ENCODE measurements at regions not wholly inside any gene's neighbourhood (a gene's known extent, or its start where the extent isn't known, plus 50 kb on each side); places are given as distances from the start of the nearest gene placed in this dataset.

DNA sequence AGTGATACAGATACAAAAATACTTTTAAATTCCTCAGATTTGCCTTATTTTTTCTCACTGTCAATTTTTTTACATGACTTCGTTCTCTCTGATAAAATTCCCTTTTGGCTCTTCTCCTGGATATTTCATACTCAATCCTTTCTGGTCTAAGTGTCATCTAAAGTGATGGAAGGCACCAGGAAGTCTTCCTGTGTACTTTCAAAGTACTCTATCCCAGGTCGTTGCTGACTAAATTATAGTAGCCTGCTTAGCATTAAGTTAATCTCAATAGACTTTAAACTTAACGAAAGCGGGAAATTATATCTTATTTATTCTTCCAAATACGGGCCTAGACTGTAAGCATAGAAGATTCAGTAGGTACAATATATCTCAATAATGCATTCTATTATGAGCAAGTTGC lies 67.8 kb downstream of the CASP12 start:
- POLR2A ChIA-PET: no interaction called here
- no peak for ATAC-seq (ENCODE audit: low read depth)
- Mint-ChIP-seq H3K9me3 (peaks cover 1% of the 10 kb centered on the region), H3K27ac (no peak overlapping the region), H3K4me1 (no peaks in the 10 kb centered on the region), H3K27me3 (no peaks in the 10 kb centered on the region), H3K4me3 (no peak overlapping the region), H3K36me3 (no peaks in the 10 kb centered on the region)
- no peak for DNase-seq

DNA sequence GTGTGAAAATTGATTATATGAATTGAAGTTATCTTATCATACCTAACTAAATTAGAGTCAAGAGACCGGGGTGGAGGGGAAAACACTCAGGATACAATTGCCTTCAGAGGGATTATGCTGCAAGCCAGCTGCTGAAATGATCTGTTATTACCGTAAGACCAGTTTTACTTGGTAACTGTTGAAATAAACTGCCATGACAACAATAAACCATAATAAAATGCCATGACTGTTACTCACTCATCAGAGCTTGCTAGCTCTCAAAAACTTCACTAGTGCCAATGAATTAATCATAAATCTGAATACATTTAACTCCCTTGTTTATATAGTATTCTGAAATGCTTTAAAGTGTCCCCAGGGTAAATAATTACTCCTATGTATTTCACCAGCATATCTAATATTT lies 68.2 kb downstream of the CASP12 start:
- POLR2A ChIA-PET: no interaction called here
- no peak overlapping the region for H3K4me3 Mint-ChIP-seq
- DNase-seq (no peak), ATAC-seq (ENCODE audit: low read depth) (no peak)
- no peaks in the 10 kb centered on the region for H3K4me1 Mint-ChIP-seq
- H3K36me3 Mint-ChIP-seq: no peaks in the 10 kb centered on the region
- H3K27me3 Mint-ChIP-seq: no peaks in the 10 kb centered on the region
- peaks cover 1% of the 10 kb centered on the region for H3K9me3 Mint-ChIP-seq
- H3K27ac Mint-ChIP-seq: no peak overlapping the region

DNA sequence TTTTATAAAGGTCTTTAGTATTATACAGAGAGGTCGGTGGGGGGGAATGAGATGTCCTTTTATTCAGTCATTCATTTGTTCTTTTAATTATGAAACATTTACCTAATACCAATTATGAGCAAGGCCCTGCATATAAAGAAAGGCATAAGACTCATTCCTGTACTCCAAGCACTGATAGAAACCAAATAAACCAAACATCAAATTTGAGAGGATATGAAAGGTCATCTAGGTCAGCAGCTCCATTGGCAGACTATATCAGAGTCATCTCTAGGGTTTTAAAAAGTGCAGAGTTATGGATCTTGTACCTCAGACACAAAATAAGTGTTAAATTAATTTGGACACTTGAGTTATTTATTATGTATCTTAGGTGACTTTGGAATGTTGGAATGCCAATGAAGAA lies 71.5 kb downstream of the CASP12 start:
- POLR2A ChIA-PET: no interaction called here
- H3K27ac Mint-ChIP-seq: no peak overlapping the region
- H3K4me1 Mint-ChIP-seq: peaks cover 2% of the 10 kb centered on the region
- ATAC-seq (ENCODE audit: low read depth): no peak
- no peak overlapping the region for H3K4me3 Mint-ChIP-seq
- peaks cover 2% of the 10 kb centered on the region for H3K9me3 Mint-ChIP-seq
- peaks cover 2% of the 10 kb centered on the region for H3K36me3 Mint-ChIP-seq
- H3K27me3 Mint-ChIP-seq: peaks cover under 1% of the 10 kb centered on the region
- DNase-seq: no peak

DNA sequence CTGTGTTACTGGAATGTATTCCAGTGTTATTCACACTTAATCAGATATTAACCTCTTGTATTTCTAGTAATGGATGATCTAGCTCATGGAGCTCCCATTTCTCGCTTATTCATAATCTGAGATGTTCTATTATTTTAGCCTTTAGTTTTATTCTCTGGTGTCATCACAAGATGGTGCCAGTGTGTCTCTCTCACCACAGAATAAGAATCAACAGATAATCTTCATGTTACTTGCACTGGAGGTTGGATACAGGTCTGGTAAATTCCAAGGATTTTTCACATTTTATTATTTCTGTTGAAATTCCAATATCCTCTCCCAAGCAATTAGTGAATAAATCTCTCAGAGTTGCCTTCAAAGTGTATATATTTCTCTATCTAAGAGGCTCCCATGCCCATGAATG lies 74.6 kb downstream of the CASP12 start:
- ATAC-seq (ENCODE audit: low read depth) (no peak), DNase-seq (no peak)
- Mint-ChIP-seq H3K9me3 (peaks cover 2% of the 10 kb centered on the region), H3K27ac (no peak overlapping the region), H3K27me3 (peaks cover 2% of the 10 kb centered on the region), H3K4me3 (no peak overlapping the region), H3K36me3 (peaks cover 2% of the 10 kb centered on the region), H3K4me1 (peaks cover 2% of the 10 kb centered on the region)
- POLR2A ChIA-PET: no interaction called here

DNA sequence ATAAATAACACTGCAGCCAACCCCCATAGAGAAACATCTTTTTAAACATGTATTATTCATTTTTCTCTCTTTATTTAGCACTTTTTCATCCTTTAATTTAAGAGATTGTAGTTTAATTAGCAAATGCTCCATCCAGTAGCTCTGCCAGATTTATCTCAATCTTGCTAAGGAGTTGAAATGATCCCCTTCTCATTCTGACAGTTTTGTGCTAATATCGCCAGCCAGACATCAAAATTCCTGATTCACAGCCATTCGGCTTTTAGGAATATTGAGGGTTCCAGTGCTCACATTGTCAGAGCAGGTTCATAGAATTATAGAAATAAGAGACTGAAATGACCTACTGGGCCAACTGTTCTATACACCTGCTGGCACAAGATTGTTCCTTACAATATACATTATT lies 77.8 kb downstream of the CASP12 start:
- H3K36me3 Mint-ChIP-seq: peaks cover 2% of the 10 kb centered on the region
- H3K4me1 Mint-ChIP-seq: peaks cover 2% of the 10 kb centered on the region
- POLR2A ChIA-PET: no interaction called here
- no peak for DNase-seq
- no peak overlapping the region for H3K4me3 Mint-ChIP-seq
- H3K9me3 Mint-ChIP-seq: peaks cover 2% of the 10 kb centered on the region
- ATAC-seq (ENCODE audit: low read depth): no peak
- no peak overlapping the region for H3K27ac Mint-ChIP-seq
- H3K27me3 Mint-ChIP-seq: peaks cover 2% of the 10 kb centered on the region

DNA sequence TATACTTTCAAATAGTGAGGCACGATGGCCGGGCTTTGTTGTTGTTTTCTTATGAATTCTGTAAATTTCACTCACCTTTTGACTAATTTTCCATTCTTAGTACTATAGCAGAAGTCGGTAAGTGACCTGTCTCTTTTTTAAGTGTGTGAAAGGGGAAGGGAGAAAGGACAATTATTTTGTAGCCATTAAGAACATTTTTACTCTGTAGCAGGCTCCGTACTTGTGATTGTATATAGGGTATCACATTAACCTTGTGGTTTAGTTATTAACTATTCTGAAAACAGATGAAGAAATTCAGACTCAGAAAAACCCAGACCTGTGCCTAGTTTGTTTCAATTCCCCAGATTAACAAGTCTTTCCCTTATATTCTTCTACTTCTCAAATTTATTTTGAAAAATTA lies 78.7 kb downstream of the CASP12 start:
- Mint-ChIP-seq H3K9me3 (peaks cover 2% of the 10 kb centered on the region), H3K27ac (no peak overlapping the region), H3K36me3 (peaks cover 2% of the 10 kb centered on the region), H3K4me1 (peaks cover 2% of the 10 kb centered on the region), H3K4me3 (no peak overlapping the region), H3K27me3 (peaks cover 2% of the 10 kb centered on the region)
- no peak for DNase-seq
- ATAC-seq (ENCODE audit: low read depth): no peak
- POLR2A ChIA-PET: no interaction called here

DNA sequence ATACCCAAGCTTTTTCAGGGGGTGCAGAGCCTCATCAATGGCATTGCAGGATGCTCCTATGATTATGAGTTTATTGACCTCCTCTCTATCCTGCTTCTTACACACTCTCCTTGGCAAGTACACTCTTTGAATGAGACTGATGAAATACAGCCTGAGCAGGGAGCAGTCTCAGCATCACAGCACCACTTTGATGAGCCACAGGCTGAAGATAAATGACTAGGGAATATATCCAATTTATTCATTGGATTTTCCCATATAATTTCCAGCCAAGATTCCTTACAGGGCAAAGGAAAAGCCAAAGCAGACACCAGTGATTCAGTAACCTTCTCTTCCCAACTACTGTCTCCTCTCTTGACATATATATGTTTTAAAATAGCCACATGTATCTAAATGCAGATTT lies 79.2 kb downstream of the CASP12 start:
- Mint-ChIP-seq H3K4me1 (peaks cover 2% of the 10 kb centered on the region), H3K36me3 (peaks cover 2% of the 10 kb centered on the region), H3K9me3 (peaks cover 2% of the 10 kb centered on the region), H3K27me3 (peaks cover 2% of the 10 kb centered on the region), H3K27ac (no peak overlapping the region), H3K4me3 (no peak overlapping the region)
- POLR2A ChIA-PET: no interaction called here
- ATAC-seq (ENCODE audit: low read depth) (no peak), DNase-seq (no peak)

DNA sequence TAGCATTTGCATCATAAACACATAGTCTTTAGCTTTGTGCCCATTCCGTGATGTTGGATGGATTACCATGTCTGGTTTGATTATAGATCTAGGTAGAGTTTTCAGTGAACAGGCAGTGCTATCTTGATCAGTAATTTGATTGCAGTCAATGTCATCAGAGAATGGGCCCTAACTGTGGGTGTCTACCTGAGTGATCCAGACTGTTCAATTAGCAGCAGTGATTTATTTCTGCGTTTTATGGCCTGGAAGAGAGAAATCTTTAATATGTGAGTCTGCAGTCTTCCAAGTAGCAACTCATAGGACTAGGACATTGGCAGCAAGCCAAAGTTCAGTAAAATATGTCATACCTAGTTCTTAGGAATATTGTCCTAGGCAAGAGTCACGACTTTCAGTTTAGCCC lies 80.3 kb downstream of the CASP12 start:
- Mint-ChIP-seq H3K9me3 (peaks cover 3% of the 10 kb centered on the region), H3K27ac (no peak overlapping the region), H3K4me3 (no peak overlapping the region), H3K27me3 (peaks cover 2% of the 10 kb centered on the region), H3K4me1 (no peaks in the 10 kb centered on the region), H3K36me3 (peaks cover 2% of the 10 kb centered on the region)
- no peak for ATAC-seq (ENCODE audit: low read depth)
- no peak for DNase-seq
- POLR2A ChIA-PET: no interaction called here

DNA sequence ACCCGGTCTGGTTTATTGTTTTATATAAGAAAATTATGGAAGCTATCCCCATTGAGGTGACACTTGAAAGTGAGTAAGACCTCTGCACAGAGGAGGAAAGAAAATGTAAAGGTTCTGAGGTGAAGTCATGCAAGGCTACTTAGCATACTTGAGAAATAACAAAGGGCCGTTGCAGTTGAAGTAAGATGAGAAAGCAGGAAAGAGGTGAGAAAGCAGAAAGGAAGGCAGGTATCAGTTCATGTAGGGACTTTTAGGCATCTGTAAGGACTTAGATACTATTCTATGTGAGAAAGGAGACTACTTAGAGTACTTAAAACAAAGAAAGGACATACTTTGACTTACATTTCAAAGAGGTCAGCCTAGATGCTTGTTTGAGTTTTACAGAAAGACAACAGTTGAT lies 84.7 kb downstream of the CASP12 start:
- ATAC-seq (ENCODE audit: low read depth) (no peak), DNase-seq (no peak)
- POLR2A ChIA-PET: no interaction called here
- no peaks in the 10 kb centered on the region for H3K4me1 Mint-ChIP-seq
- no peaks in the 10 kb centered on the region for H3K27me3 Mint-ChIP-seq
- H3K9me3 Mint-ChIP-seq: peaks cover 2% of the 10 kb centered on the region
- no peak overlapping the region for H3K4me3 Mint-ChIP-seq
- H3K36me3 Mint-ChIP-seq: no peaks in the 10 kb centered on the region
- H3K27ac Mint-ChIP-seq: no peak overlapping the region

DNA sequence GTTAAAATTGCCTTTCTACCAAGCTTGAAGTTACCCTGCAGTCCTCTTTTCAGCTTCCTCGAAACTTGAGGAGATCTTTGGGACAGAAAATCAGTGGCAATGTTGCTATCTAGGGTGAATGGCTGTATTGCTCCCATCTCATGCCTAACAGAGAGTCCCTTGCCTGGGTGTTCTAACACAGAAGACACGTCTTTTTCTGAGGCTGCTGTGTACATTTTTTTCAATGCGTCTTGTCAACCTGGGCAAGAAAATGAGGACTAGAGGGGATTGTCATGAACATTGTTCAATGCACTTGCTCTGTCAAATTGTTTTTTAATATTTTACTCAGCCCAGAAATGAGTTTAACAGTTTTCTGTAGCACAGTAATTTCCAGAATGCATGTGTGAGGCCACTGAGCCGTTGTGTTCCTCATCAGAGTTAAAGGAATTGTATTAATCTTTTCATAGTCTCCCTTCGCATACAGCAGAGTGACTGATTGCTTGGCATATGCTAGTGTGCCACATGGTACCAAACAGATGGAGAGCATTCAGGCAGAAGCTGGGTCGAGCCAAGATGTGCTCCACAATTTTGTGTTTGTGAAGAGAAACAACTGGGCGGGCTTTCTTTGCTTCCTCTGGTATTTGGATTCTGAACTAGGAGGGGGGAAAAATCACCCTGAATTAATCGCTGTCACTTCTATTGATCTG lies 86.0 kb downstream of the CASP12 start:
- Mint-ChIP-seq H3K27me3 (no peaks in the 10 kb centered on the region), H3K36me3 (no peaks in the 10 kb centered on the region), H3K27ac (no peak overlapping the region), H3K4me1 (no peaks in the 10 kb centered on the region), H3K9me3 (peaks cover 2% of the 10 kb centered on the region), H3K4me3 (no peak overlapping the region)
- DNase-seq (no peak), ATAC-seq (ENCODE audit: low read depth) (no peak)
- POLR2A ChIA-PET: no interaction called here

DNA sequence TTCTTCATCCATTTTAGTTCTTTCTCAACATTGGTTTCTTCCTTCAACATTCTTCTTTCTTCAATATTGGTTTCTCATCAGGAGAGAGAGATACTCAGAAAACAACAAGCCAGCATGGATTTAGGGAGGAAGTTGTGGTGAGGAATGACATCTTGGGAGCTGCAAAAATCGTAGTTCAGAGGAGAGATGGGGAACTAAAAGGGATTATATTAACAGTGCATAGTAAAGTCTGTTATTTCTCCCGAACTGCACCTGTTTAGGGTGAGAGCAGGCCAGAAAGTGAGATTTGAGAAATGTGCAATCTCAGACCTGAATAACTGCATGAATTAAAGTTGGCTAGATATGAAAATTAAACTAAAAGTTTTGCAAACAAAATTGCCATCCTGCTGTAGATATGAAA lies 94.5 kb downstream of the CASP12 start:
- DNase-seq (no peak), ATAC-seq (ENCODE audit: low read depth) (no peak)
- Mint-ChIP-seq H3K9me3 (peaks cover 2% of the 10 kb centered on the region), H3K4me3 (no peak overlapping the region), H3K36me3 (peaks cover 9% of the 10 kb centered on the region), H3K27ac (no peak overlapping the region), H3K4me1 (peaks cover 17% of the 10 kb centered on the region), H3K27me3 (no peaks in the 10 kb centered on the region)
- POLR2A ChIA-PET: no interaction called here

DNA sequence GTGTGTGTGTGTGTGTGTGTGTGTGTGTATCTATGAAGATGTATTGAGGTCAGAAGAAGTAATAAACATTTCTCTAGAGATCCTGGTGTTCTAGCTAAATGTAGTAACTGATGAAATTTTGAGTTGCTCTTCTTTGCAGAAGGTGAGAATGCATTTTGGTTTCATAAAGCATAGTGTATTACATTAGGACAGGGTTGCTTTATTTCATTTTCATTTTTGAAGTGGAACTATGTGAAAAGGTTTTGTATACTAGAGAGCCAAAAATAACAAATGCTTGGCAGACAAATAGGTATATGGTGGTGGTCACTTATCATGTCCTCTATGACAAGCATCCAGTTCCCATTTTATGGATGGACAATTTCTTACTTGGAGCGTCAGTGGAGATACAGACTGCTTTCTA lies 99.0 kb downstream of the CASP12 start:
- DNase-seq (no peak), ATAC-seq (ENCODE audit: low read depth) (peak; percentile 61)
- POLR2A ChIA-PET: no interaction called here
- Mint-ChIP-seq H3K4me1 (peaks cover 26% of the 10 kb centered on the region), H3K36me3 (peaks cover 30% of the 10 kb centered on the region), H3K9me3 (peaks cover 7% of the 10 kb centered on the region), H3K4me3 (peak overlapping the region; percentile 72), H3K27me3 (no peaks in the 10 kb centered on the region), H3K27ac (peak overlapping the region; percentile 92)

DNA sequence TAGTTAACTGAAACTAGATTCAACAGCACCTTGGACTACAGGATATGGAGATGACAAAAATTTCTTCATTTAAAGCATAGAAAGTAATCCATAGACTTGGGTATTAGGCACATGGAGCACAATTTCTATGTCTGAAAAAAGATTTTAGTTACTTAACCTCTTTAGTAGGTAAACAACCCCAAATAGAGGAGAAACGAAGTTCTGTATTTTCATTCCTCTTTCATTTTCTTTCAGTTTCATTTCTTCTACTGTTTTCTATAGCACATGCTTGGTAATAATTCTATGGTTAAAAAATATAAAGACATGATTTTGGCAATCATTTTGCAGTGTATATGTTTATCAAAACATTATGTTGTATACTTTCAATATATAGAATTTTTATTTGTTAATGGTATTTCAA lies 99.5 kb downstream of the CASP12 start:
- H3K27me3 Mint-ChIP-seq: no peaks in the 10 kb centered on the region
- ATAC-seq (ENCODE audit: low read depth): no peak
- POLR2A ChIA-PET: interaction anchor here (1.1 kb wide), 1 partner anchor 119 kb away, joined by 3 read pairs; no protein-coding TSS in a partner anchor
- peak overlapping the region; percentile 92 for H3K27ac Mint-ChIP-seq
- H3K9me3 Mint-ChIP-seq: peaks cover 7% of the 10 kb centered on the region
- H3K36me3 Mint-ChIP-seq: peaks cover 28% of the 10 kb centered on the region
- H3K4me3 Mint-ChIP-seq: peak overlapping the region; percentile 78
- DNase-seq: no peak
- H3K4me1 Mint-ChIP-seq: peaks cover 25% of the 10 kb centered on the region

DNA sequence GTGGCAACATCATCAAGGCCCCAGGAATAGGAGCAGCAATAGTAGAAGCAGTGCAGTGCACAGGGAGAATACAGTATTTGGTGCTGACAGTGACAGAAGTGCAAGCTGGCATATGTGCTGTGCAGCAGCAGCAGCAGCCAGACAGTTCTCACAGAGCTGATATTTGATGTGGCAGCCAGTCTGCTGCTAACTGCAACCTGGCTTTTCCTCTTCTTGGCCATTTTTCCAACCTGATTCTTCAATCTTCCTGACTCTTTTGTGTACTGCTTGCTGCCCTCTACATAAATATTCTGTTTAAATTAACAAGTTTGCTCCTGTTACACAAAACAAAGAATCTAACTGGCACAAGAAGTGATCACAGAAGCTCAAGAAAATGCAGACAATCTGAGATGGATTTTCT lies 102.0 kb downstream of the CASP12 start:
- no peak for DNase-seq
- H3K9me3 Mint-ChIP-seq: peaks cover 5% of the 10 kb centered on the region
- no peaks in the 10 kb centered on the region for H3K27me3 Mint-ChIP-seq
- POLR2A ChIA-PET: no interaction called here
- no peak overlapping the region for H3K27ac Mint-ChIP-seq
- no peak overlapping the region for H3K4me3 Mint-ChIP-seq
- ATAC-seq (ENCODE audit: low read depth): no peak
- peaks cover 22% of the 10 kb centered on the region for H3K4me1 Mint-ChIP-seq
- peaks cover 28% of the 10 kb centered on the region for H3K36me3 Mint-ChIP-seq
